GM21515 (cell line): ENCODE measurements at regions not wholly inside any gene's neighbourhood (a gene's known extent, or its start where the extent isn't known, plus 50 kb on each side); places are given as distances from the start of the nearest gene placed in this dataset.
"Not testable (repeated sequence)": the region's sequence is repeated elsewhere in the genome, so short reads cannot be mapped to it uniquely, and the experiment has no call there.

Experiments
- ATAC-seq: cut with Tn5 transposase; IDR thresholded peaks from one replicate; pipeline ENCODE4 v1.9.1; 2021; ENCODE audit not compliant: unreplicated experiment

DNA sequence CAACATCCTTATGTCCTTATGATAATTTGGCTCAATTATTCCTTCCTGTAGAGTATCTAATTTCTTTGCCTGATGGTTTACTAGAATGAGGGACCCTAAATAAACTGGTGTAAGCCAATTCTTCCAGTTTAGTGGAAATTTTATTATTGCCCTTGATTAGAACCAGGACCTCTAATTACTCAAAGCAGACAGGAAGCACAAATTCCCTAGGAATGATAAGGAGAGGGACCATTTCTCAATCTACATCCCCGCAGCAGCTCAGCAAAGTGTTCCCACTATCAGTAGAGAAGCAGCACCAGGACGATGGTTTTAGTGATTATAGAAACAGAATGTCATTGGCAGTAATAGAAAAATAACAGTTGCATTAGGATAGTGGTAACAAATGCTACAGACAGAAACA, 97.1 kb downstream of the PLPPR4 start:
- ATAC-seq, result no peak

DNA sequence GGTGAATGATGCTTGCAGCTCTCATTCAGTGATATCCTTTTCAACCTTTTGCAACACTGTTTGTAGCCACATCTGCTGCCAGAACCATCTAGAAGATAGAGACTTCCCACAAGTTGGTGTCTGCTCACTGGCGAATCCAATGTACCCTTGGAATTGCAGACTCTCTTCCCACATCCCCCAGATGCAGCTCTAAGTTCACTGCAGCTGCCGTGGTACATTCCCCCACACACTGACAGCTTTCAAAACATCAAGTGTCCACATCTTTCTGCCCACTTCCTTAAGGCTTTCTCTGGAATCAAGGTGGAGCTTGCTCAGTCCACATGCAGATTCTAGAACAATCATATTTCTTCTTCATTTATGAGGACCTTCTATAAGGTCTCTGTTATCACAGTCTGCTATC, 99.2 kb downstream of the PLPPR4 start:
- no peak for ATAC-seq

DNA sequence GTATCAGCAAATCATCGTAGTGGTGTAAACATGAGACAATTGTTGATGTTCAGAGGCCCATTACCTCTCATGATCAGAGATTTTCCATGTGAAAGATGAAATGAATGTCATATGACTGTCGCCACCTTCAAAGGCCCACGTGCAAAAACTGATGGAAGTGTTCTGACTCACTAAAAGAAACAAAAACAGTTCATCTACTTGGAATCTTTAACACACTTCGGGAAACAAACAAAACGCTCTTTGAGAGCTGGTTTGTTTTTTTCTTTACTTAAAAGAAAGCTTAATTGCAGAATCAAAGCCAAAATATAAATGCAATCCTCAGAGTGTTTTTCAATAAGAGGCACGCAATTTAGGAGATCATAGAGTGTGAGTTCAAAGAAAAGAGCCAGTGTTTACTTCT, 100.8 kb downstream of the PLPPR4 start:
- ATAC-seq, result no peak

DNA sequence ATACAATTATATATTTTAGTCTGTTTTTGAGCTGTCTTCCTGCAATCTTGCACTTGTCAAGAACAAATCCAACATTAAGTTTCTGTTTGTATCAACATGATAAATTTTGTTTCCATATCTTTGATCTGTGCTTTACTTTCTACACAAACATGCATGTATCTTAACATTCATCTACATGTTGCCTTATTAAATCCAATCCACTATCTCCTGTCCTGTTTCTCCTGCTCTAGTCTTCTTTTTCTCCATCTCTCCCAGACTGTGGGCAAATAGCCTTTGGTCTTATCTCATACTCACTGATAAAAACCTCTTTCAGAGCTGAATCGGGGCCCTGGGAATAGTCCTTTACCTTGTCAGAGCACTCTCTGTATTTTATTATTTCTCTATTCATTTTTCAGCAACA, 101.3 kb downstream of the PLPPR4 start:
- no peak for ATAC-seq

DNA sequence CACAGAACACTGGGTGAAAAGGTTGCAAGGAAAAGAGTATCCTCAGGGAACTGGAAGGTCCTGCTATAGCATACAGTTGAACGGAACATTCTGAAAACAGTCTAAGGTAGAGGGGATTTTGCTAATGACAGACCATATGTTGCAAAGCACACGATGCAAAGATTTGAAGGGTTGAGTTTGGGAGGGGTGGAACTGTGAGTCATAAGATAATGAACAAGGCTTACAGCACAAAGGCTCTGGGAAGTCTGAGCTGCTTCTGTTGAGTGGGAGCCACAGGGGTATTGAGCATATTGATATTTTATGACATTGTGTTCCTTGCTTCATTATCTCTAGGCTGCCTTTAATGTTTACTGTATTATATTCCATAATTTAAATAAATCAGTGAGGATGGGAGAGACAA, 104.9 kb downstream of the PLPPR4 start:
- ATAC-seq, result no peak

DNA sequence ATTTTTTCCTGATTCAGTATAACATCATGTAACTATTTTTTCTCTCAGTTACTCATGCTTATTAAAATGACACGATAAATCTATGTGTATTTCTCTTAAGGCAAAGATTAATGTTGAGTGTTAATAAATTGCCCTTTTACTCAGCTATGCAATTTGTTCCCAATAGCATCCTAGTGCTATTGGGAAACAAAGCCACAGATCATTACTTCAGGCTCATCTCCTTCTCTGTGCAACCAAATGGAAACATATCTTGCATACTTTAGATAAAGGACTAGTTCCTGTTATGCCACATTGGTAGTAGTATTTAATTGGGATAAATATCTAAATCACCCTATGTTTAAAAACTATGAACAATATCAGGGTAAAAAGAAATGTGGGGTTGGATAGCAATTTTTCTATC, 106.2 kb downstream of the PLPPR4 start:
- ATAC-seq, result no peak

DNA sequence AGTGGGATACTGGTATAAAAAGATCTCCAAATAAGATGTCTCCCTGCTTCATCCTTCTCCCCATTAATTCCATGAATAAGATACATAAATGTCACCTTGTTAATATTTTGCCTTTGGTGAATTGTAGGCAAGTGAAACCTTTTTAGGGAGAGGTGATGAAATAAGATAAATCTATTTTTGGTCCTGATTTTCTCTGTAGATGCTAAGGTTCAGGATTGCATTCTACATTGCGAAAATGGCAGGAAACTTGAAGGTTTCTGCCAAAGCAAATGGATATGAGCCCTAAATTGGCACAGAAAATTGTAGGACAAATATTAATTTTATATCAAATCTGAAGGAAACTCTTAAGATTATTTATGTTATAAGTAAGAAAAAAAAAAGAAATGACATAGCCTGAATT, 107.1 kb downstream of the PLPPR4 start:
- ATAC-seq, result no peak

DNA sequence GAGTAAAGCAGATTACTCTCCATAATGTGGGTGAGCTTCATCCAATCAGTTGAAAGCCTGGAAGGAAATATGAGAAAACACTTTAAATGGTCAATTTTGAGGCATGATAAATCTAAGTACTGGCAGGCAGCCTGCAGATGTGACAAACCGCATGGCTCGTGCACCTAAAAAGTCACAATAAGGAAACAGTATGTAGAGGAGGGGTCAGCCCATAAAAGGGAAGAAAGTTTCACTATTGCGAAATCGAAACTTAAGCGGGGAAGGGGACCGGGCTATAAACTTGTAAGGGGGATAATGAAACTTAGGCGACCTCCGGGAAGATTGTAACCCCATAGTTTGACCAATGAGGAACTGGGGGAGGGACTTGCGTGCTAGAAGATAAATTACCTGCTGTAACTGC, 109.8 kb downstream of the PLPPR4 start:
- ATAC-seq, result no peak

DNA sequence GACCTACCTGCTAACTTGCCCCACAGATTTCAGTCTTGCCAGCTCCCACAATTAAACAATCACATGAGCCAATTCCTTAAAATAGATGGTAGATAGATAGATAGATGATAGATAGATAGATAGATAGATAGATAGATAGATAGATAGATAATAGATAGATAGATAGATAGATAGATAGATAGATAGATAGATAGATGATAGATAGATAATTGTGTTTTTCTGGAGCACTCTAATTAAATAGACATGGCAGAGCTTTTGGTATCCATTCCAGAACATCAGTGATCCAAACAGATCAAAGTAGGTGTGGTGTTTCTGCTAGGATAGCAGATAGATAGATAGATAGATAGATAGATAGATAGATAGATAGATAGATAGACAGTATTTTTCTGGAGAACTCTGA, 110.4 kb downstream of the PLPPR4 start:
- ATAC-seq, result not testable (repeated sequence)

DNA sequence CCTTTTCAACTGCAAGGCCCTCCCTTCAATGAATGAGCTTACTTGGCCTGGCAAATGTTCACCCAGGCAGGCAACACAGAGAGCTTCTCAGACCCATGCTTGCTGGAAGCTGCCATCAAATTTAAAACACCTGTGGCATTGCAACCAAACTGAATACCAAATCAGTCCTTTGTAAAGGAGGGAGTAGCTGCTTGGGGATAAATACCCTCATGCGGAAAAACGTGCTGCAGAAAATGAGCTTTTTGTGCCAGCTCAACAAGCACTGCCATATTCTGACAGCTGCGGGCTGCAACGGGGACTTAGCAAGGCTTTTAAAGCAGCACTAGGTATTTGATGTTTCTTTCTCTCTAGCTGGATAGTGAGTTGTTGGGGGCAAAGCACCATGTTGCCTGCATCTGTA, 119.7 kb downstream of the PLPPR4 start:
- no peak for ATAC-seq

DNA sequence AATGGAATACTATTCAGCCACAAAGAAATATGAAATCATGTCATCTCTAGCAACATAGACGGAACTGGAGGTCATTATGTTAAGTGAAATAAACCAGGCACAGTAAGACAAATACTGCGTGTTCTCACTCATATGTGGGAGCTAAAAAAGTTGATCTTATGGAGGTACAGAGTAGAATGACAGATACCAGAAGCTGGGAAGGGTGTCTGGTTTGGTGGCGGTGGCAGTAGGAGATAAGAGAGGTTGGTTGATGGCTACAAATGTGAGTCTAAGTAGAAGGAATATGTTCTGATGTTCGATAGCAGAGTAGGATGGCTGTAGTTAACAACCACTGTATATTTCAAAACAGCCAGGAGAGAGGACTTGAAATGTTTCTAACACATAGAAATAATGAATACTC, 121.6 kb downstream of the PLPPR4 start:
- ATAC-seq, result no peak

DNA sequence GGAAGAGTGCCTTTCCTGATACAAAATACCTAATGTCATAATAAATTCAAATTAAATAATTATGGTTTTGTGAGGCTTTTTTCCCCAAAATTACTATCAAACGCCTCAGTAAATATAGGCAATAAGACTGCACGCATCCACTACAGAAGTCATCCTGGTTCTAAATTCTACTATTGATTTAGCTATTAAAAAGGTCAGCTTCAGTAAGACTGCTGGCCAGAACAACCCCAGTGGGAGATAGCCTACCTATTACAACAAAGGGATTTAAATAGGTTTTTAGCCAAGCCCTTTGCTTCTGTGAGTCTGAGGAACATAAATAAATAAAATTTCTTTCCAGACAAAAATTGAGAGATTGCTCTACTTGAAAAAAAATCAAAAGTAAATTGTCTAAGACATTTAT, 132.1 kb downstream of the PLPPR4 start:
- no peak for ATAC-seq

DNA sequence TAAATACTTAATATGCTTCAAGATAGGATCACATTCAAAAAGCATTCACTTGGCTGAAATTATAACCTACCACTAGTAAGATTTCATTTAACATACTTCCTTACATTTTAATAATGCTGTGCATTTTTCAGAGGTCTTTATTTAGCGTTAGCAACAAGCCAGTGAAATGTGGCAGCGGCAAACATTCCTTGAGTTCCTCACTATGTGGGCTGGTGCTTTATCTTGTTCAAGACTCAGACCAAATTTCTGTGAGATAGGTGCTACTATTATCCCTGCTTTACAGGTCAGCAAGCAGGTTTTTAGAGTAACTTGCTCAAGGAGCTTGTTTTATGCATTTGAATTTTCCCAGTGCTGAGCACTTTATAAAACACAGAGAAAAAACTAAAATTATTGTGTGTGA, 132.7 kb downstream of the PLPPR4 start:
- no peak for ATAC-seq

DNA sequence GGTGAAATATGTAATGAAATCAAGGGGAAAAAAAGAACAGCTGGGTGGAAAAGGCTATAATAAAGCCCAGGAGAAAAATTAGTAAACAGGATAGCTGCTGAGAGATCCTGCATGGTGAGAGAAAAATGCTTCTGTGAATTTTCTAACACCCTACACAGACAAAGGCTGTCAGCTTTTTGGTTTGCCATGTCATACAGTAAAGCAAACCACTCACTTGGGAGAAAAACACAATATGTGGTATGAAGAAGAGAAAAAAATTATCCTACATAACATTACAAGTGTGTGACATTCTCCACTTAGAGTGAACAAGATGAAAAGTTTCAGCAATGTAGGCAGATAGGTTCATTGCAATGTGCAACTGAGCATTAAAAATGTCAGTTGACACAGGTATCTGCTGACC, 133.6 kb downstream of the PLPPR4 start:
- ATAC-seq, result no peak

DNA sequence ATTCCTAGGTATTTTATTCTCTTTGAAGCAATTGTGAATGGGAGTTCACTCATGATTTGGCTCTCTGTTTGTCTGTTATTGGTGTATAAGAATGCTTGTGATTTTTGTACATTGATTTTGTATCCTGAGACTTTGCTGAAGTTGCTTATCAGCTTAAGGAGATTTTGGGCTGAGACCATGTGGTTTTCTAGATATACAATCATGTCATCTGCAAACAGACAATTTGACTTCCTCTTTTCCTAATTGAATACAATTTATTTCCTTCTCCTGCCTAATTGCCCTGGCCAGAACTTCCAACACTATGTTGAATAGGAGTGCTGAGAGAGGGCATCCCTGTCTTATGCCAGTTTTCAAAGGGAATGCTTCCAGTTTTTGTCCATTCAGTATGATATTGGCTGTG, 137.3 kb downstream of the PLPPR4 start:
- ATAC-seq, result not testable (repeated sequence)

DNA sequence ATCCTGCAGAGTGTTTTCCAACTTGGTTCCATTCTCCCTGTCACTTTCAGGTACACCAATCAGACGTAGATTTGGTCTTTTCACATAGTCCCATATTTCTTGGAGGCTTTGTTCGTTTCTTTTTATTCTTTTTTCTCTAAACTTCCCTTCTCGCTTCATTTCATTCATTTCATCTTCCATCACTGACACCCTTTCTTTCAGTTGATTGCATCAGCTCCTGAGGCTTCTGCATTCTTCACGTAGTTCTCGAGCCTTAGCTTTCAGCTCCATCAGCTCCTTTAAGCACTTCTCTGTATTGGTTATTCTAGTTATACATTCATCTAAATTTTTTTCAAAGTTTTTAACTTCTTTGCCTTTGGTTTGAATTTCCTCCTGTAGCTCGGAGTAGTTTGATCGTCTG, 140.1 kb downstream of the PLPPR4 start:
- not testable (repeated sequence) for ATAC-seq

DNA sequence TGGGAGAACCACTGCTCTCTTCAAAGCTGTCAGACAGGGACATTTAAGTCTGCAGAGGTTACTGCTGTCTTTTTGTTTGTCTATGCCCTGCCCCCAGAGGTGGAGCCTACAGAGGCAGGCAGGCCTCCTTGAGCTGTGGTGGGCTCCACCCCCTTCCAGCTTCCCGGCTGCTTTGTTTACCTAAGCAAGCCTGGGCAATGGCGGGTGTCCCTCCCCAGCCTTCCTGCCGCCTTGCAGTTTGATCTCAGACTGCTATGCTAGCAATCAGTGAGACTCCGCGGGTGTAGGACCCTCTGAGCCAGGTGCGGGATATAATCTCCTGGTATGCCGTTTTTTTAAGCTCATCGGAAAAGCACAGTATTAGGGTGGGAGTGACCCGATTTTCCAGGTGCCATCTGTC, 141.0 kb downstream of the PLPPR4 start:
- not testable (repeated sequence) for ATAC-seq

DNA sequence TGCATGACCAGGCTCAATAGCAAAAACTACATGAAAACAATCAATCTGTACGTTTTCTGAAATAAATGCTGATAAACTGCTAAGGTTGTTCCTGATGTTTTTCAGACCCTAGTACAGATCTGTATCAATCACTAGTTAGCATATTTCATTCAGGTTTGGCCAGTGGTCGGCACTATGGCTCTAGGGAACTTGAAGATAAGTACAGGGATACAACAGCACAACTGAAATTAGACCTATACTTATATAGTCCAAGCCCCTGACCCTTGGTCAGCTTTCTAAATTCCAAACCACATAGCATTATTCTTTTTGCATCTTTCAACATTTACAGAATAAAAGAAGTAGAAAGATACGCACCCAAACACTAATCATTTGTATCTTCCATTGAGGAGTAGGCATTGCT, 142.7 kb downstream of the PLPPR4 start:
- ATAC-seq, result no peak

DNA sequence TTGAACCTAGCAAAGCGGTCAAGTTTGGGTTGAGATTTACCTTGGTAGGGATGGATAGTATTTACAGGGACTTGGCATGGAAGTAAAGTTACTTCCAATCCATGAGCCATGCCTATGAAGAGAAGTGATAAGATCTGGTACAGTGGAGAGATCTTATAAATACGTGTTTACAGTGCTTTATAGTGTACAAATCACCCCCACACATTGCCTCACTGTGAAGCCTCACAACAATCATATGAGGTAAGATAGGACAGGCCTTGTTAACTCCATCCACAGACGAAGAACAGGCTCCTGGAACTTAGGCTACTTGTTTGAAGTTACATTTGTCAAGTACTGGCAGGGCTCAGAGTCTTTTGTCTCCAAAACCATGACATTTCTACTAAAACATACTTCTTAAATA, 159.8 kb downstream of the PLPPR4 start:
- ATAC-seq, result no peak

DNA sequence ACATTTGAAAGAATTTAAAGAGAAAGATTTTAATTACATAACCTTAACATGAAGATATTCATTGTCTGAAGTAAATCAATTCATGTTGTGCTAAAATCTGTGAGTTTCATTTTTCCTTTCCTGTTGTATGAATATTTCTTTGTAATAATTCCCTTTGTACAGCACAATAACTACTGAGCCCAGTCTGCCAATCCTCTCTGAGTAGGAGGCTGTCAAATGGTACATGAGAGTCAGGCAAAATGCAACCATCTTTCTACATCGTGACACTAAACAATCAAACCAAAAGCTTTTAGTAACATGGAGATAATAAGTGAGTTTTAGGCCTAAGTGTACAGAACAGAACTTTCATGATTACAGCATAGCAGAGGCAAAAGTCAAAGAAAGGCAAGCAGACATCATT, 165.5 kb downstream of the PLPPR4 start:
- ATAC-seq, result no peak

DNA sequence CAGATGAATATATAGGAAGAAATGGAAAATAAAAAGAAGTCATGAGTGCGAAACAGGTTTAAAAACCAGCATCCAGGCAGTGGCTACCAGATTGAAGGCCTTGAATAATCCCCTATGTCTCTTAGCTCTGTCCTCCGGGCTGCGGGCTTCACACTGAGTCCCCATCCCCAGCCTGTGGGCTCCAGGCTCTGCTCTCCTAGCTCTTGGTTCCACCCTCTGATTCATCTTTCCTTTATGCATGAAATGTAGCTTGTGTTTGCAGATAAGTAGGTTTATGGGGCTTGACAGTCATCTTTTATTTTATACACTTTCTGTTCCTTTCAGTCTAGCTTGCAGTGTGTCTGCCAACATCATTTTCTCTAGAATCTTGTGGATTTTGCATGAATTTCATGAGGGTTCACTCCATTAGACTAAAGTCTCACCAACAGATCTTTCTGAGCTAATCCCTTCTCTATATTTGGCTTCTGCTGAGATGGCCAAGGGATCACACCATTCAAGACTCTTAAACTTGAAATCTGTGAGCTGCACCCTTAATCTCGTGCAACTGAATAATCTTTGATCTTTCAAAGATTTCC, 174.5 kb downstream of the PLPPR4 start:
- no peak for ATAC-seq

DNA sequence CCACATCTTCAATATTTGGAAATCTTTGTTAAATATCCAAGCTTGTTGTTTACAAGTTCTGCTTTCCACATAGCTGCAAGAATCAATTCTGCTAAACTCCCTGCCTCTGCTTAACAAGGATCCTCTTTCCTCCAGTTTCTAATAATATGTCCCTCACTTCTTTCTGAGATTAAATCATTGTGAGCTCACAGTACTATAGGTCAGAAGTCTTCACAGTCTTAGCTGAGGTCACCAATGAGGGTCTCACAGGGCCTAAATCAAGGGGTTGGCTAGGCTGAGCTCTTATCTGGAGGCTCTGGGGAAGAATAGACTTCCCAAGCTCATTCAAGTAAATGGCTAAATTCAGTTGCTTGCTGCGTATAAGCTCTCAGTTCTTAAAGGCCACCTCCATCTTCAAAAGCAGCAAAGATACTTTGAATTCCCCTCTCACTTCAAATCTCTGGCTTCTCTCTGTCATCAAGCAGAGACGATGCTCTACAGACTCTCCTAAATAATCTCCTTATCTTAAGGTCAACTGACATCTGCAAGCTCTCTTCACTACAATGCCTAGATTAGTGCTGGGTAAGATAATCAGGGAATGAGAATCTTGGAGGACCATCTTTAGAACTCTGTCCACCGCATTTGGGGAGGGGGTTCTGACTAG, 175.3 kb downstream of the PLPPR4 start:
- no peak for ATAC-seq
